ENCODE measurements at regions not wholly inside any gene's neighbourhood (a gene's known extent, or its start where the extent isn't known, plus 50 kb on each side); places are given as distances from the start of the nearest gene placed in this dataset.
A peak's percentile ranks its signal among the peaks of the same experiment; 100 is the strongest.

DNA sequence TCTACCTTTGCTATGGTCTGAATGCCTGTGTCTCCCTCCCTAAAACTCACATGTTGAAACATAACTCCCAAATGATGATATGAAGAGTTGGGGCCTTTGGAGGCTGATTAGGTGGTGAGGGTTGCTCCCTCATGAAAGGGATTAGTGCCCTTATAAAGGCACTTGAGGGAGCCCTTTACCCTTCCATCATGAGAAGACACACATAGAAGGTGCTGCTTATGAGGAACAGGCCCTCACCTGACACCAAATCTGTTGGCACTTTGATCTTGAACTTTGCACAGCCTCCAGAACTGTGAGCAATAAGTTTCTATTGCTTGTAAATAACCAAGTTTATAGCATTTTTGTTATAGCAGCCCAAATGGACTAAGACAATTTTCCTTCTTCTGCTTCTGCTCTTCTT lies 76.2 kb upstream of the ADAMTS9 start:
- Mint-ChIP-seq H3K9me3 (no peaks in the 10 kb centered on the region), H3K4me3 (no peak overlapping the region), H3K27ac (no peak overlapping the region), H3K27me3 (ENCODE audit: insufficient read depth) (peaks cover 12% of the 10 kb centered on the region), H3K4me1 (peaks cover 31% of the 10 kb centered on the region), H3K36me3 (ENCODE audit: low read depth) (no peaks in the 10 kb centered on the region)
- H3K9me3 ChIP-seq (ENCODE audit: control insufficient read depth, low read length), result no peaks in the 10 kb centered on the region
- no peaks in the 10 kb centered on the region for H3K27me3 ChIP-seq (ENCODE audit: control insufficient read depth, insufficient read depth, low read length, poor library complexity, severe bottlenecking)
- no peak for DNase-seq
- no peaks in the 10 kb centered on the region for H3K36me3 ChIP-seq (ENCODE audit: control insufficient read depth, insufficient read depth, low read length)
- H3K4me3 ChIP-seq (ENCODE audit: low read length), result no peak overlapping the region
- TF ChIP-seq, protein P1, sequence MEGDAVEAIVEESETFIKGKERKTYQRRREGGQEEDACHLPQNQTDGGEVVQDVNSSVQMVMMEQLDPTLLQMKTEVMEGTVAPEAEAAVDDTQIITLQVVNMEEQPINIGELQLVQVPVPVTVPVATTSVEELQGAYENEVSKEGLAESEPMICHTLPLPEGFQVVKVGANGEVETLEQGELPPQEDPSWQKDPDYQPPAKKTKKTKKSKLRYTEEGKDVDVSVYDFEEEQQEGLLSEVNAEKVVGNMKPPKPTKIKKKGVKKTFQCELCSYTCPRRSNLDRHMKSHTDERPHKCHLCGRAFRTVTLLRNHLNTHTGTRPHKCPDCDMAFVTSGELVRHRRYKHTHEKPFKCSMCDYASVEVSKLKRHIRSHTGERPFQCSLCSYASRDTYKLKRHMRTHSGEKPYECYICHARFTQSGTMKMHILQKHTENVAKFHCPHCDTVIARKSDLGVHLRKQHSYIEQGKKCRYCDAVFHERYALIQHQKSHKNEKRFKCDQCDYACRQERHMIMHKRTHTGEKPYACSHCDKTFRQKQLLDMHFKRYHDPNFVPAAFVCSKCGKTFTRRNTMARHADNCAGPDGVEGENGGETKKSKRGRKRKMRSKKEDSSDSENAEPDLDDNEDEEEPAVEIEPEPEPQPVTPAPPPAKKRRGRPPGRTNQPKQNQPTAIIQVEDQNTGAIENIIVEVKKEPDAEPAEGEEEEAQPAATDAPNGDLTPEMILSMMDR (conservative IDR thresholded peaks at IDR 0.05), result peak; percentile 38
- peaks cover 10% of the 10 kb centered on the region for H3K4me1 ChIP-seq (ENCODE audit: control insufficient read depth, insufficient read depth, low read length)
- H3K9ac ChIP-seq (ENCODE audit: extremely low read depth, low read length, poor library complexity, severe bottlenecking), result no peak overlapping the region
- H3K27ac ChIP-seq (ENCODE audit: low read depth, low read length), result no peak overlapping the region

DNA sequence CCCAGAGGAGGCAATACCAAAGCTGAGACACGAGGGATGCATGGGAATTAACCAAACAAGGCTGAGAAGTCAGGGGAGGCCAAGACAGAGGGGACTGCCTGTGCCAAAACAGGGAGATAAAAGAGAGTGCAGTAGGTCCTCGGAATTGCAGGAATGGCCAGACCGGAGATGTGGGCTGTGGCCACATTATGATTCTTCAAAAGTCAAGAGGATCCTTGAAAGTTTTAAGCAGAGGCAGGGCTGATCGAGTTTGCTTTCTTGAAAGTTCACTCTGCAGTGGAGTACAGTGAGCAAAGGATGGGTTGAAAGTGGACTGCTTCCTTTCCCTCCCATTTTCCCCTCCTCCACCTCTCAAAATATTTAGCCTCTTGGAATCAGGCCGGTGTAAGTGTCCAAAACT lies 73.9 kb upstream of the ADAMTS9 start:
- WGBS, 2 experiments (ENCODE audit: insufficient coverage in 1 of 2, insufficient read length in 1 of 2), result 91 to 92% methylated on average over 5 of the region's 5 CpGs
- no peak overlapping the region for H3K27ac Mint-ChIP-seq
- TF ChIP-seq, protein P1 (conservative IDR thresholded peaks at IDR 0.05), result no peak
- Histone ChIP-seq H3K9ac (ENCODE audit: extremely low read depth, low read length, poor library complexity, severe bottlenecking) (no peak overlapping the region), H3K4me3 (ENCODE audit: low read length) (no peak overlapping the region), H3K9me3 (ENCODE audit: control insufficient read depth, low read length) (no peaks in the 10 kb centered on the region), H3K27me3 (ENCODE audit: control insufficient read depth, insufficient read depth, low read length, poor library complexity, severe bottlenecking) (no peaks in the 10 kb centered on the region), H3K4me1 (ENCODE audit: control insufficient read depth, insufficient read depth, low read length) (peaks cover 10% of the 10 kb centered on the region), H3K36me3 (ENCODE audit: control insufficient read depth, insufficient read depth, low read length) (no peaks in the 10 kb centered on the region), H3K27ac (ENCODE audit: low read depth, low read length) (no peak overlapping the region)
- DNase-seq, result no peak
- peaks cover 10% of the 10 kb centered on the region for H3K27me3 Mint-ChIP-seq (ENCODE audit: insufficient read depth)
- H3K36me3 Mint-ChIP-seq (ENCODE audit: low read depth), result no peaks in the 10 kb centered on the region
- H3K9me3 Mint-ChIP-seq, result no peaks in the 10 kb centered on the region
- H3K4me1 Mint-ChIP-seq, result peaks cover 31% of the 10 kb centered on the region
- H3K4me3 Mint-ChIP-seq, result no peak overlapping the region

DNA sequence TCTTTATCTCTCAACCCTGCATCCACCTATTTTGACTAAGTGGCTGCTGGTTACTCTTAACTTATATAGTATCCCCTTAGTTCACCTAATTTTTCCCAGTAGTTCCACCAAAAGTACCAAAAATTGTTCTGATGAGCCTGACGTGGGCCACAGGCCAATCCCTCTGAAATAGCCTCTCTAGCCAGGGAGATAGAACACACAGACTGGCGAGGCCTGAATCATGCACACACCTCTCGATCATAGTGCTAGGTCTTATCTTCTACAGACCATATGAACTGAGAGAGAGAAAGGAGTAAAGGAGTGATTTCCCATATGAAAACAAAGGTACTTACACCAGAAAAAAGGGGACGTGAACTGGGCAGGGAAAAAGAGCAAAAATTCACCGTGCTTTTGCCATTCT lies 72.5 kb upstream of the ADAMTS9 start:
- DNase-seq, result no peak
- WGBS, 2 experiments (ENCODE audit: insufficient coverage in 1 of 2, insufficient read length in 1 of 2), result 96 to 100% methylated on average over 1 to 5 of the region's 5 CpGs
- Histone ChIP-seq H3K9ac (ENCODE audit: extremely low read depth, low read length, poor library complexity, severe bottlenecking) (no peak overlapping the region), H3K4me1 (ENCODE audit: control insufficient read depth, insufficient read depth, low read length) (peaks cover under 1% of the 10 kb centered on the region), H3K36me3 (ENCODE audit: control insufficient read depth, insufficient read depth, low read length) (no peaks in the 10 kb centered on the region), H3K27ac (ENCODE audit: low read depth, low read length) (no peak overlapping the region), H3K4me3 (ENCODE audit: low read length) (no peak overlapping the region), H3K9me3 (ENCODE audit: control insufficient read depth, low read length) (no peaks in the 10 kb centered on the region), H3K27me3 (ENCODE audit: control insufficient read depth, insufficient read depth, low read length, poor library complexity, severe bottlenecking) (no peaks in the 10 kb centered on the region)
- TF ChIP-seq, protein P1 (conservative IDR thresholded peaks at IDR 0.05), result no peak
- H3K36me3 Mint-ChIP-seq (ENCODE audit: low read depth), result no peaks in the 10 kb centered on the region
- peaks cover 10% of the 10 kb centered on the region for H3K27me3 Mint-ChIP-seq (ENCODE audit: insufficient read depth)
- H3K4me1 Mint-ChIP-seq, result peaks cover 21% of the 10 kb centered on the region
- H3K9me3 Mint-ChIP-seq, result no peaks in the 10 kb centered on the region
- no peak overlapping the region for H3K4me3 Mint-ChIP-seq
- H3K27ac Mint-ChIP-seq, result no peak overlapping the region

All from endodermal cell (in vitro differentiated cells).